ENCODE measurements at regions not wholly inside any gene's neighbourhood (a gene's known extent, or its start where the extent isn't known, plus 50 kb on each side); places are given as distances from the start of the nearest gene placed in this dataset.

GRCh38 chr2:118251427-118251826, 163.2 kb downstream of the INSIG2 start:
- H3K27ac ChIP-seq (ENCODE audit: low read depth in 2 of 2, low read length in 1 of 2) = no peak overlapping the region
- no peak overlapping the region for H3K4me2 ChIP-seq
- no peaks in the 10 kb centered on the region for H4K20me1 ChIP-seq (ENCODE audit: insufficient read depth)
- no peak overlapping the region for H3K9ac ChIP-seq
- H3K4me1 ChIP-seq (ENCODE audit: control insufficient read depth in 1 of 2, insufficient read depth in 2 of 2, low read depth in 1 of 2, low read length in 1 of 2) = no peaks in the 10 kb centered on the region
- 46% methylated on average over 3 of the region's 3 CpGs for WGBS (ENCODE audit: low lambda C conversion rate)
- no peaks in the 10 kb centered on the region for H3K36me3 ChIP-seq (replicated peaks in 1 of 2; ENCODE audit: control insufficient read depth in 1 of 2, insufficient read depth in 2 of 2, low read length in 1 of 2)
- POLR2A ChIA-PET = no interaction called here
- H3K27me3 ChIP-seq (ENCODE audit: insufficient read depth) = no peaks in the 10 kb centered on the region
- H3K9me2 ChIP-seq = no peaks in the 10 kb centered on the region
- H3K79me2 ChIP-seq (ENCODE audit: insufficient read depth) = no peaks in the 10 kb centered on the region
- no peak overlapping the region for H3K4me3 ChIP-seq (ENCODE audit: low read depth in 2 of 2, low read length in 1 of 2)
- no peaks in the 10 kb centered on the region for H3F3A ChIP-seq (replicated peaks; ENCODE audit: insufficient read depth)
- no peak for DNase-seq
- TF ChIP-seq RXRA (IDR thresholded peaks at IDR 0.05; ENCODE audit: borderline replicate concordance, low read depth) = no peak
- no peak for TF ChIP-seq POLR2AphosphoS5 (IDR thresholded peaks at IDR 0.05; ENCODE audit: low read depth, low read length)
- TF ChIP-seq FOSL2 (IDR thresholded peaks at IDR 0.05; ENCODE audit: borderline replicate concordance, low read depth) = no peak
- CTCF ChIA-PET = interaction anchor here (0.6 kb wide), 1 partner anchor 43 kb away, joined by 3 read pairs; no protein-coding TSS in a partner anchor
- H2AFZ ChIP-seq (ENCODE audit: low read depth) = no peak overlapping the region
- no peaks in the 10 kb centered on the region for H3K9me3 ChIP-seq

DNA sequence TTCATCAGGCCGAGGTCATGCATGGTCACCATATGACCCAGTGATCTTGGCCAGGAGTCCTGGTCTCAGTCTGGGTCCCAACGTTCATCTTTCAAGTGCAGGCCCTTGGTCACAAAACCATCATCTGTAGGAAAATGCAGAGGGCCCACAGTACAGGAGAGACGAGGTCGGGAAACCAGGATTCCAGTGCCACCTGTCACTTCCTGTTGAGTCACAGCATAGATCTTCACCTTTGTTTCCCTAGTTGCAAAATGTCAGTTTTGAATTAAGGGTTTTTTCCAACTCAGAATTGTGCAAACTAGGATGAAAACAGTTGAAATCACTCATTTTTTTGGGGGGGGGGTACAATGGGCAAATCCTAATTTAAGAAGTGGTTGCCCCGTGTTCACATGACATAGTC, 162.2 kb downstream of the INSIG2 start:
- Histone ChIP-seq H3K4me1 (ENCODE audit: control insufficient read depth in 1 of 2, insufficient read depth in 2 of 2, low read depth in 1 of 2, low read length in 1 of 2) (no peaks in the 10 kb centered on the region), H3K9me2 (no peaks in the 10 kb centered on the region), H3K27me3 (ENCODE audit: insufficient read depth) (no peaks in the 10 kb centered on the region), H3K9ac (no peak overlapping the region), H3K79me2 (ENCODE audit: insufficient read depth) (no peaks in the 10 kb centered on the region), H3F3A (replicated peaks; ENCODE audit: insufficient read depth) (no peaks in the 10 kb centered on the region), H3K9me3 (no peaks in the 10 kb centered on the region), H2AFZ (ENCODE audit: low read depth) (no peak overlapping the region), H3K4me3 (ENCODE audit: low read depth in 2 of 2, low read length in 1 of 2) (no peak overlapping the region), H4K20me1 (ENCODE audit: insufficient read depth) (no peaks in the 10 kb centered on the region), H3K27ac (ENCODE audit: low read depth in 2 of 2, low read length in 1 of 2) (no peak overlapping the region), H3K4me2 (no peak overlapping the region), H3K36me3 (replicated peaks in 1 of 2; ENCODE audit: control insufficient read depth in 1 of 2, insufficient read depth in 2 of 2, low read length in 1 of 2) (no peaks in the 10 kb centered on the region)
- ChIA-PET POLR2A (no interaction called here), CTCF (no interaction called here)
- no peak for DNase-seq
- 19% methylated on average over 5 of the region's 5 CpGs for WGBS (ENCODE audit: low lambda C conversion rate)
- TF ChIP-seq FOXM1 (IDR thresholded peaks at IDR 0.05; ENCODE audit: low read depth) = no peak
- no peak for TF ChIP-seq FOXJ3 (CRISPR knock-in tag; IDR thresholded peaks at IDR 0.05)
- no peak for TF ChIP-seq TCF12 (IDR thresholded peaks at IDR 0.05)
- TF ChIP-seq MEF2A (IDR thresholded peaks at IDR 0.05; ENCODE audit: borderline replicate concordance, low read depth) = no peak
- TF ChIP-seq PBX3 (IDR thresholded peaks at IDR 0.05) = no peak
- TF ChIP-seq RFX5 (IDR thresholded peaks at IDR 0.05; ENCODE audit: low read length) = no peak
- no peak for TF ChIP-seq GABPA (IDR thresholded peaks at IDR 0.05; ENCODE audit: low read depth)
- no peak for TF ChIP-seq ZBTB33 (IDR thresholded peaks at IDR 0.05; ENCODE audit: borderline replicate concordance, low read depth)
- TF ChIP-seq NRF1 (IDR thresholded peaks at IDR 0.05; ENCODE audit: low read depth, low read length) = no peak
- TF ChIP-seq FOSL2 (IDR thresholded peaks at IDR 0.05; ENCODE audit: borderline replicate concordance, low read depth) = no peak
- no peak for TF ChIP-seq CTCF (IDR thresholded peaks at IDR 0.05)
- TF ChIP-seq EP300 (IDR thresholded peaks at IDR 0.05; ENCODE audit: borderline replicate concordance in 1 of 2, low read depth in 1 of 2, low read length in 1 of 2) = no peak
